Ovary (tissue), 7 donors: ENCODE measurements at regions not wholly inside any gene's neighbourhood (a gene's known extent, or its start where the extent isn't known, plus 50 kb on each side); places are given as distances from the start of the nearest gene placed in this dataset.
"Not testable (repeated sequence)": the region's sequence is repeated elsewhere in the genome, so short reads cannot be mapped to it uniquely, and the experiment has no call there.

ENCODE experiments used
- DNase-seq, 5 donors: peaks; one replicate each; pipeline ENCODE4 v3.0.0-alpha.2; 2019 to 2020
- H3K27ac ChIP-seq, 2 donors: fragments of 200-600 bp; one replicate each; pipeline versions ENCODE4 v1.5.1 to v1.8.0; 2019 to 2022
- H3K27me3 ChIP-seq: fragments of 200-600 bp; one replicate; pipeline ENCODE4 v1.8.0; 2022
- H3K36me3 ChIP-seq: fragments of 200-600 bp; sonication (generic); one replicate; pipeline ENCODE4 v1.5.1; 2019
- H3K4me1 ChIP-seq: one replicate; pipeline ENCODE4 v1.8.1; 2013; ENCODE audit warnings: mild to moderate bottlenecking, moderate library complexity; ENCODE audit not compliant: insufficient read depth
- H3K4me3 ChIP-seq: fragments of 200-600 bp; sonication (generic); one replicate; pipeline ENCODE4 v1.5.1; 2017
- H3K9me3 ChIP-seq, 2 donors: fragments of 200-600 bp in 1 of 2; sonication (generic) in 1 of 2; one replicate each; pipeline versions ENCODE4 v1.5.1 to v1.8.1; 2013 to 2019; ENCODE audit warnings: mild to moderate bottlenecking in 1 of 2, moderate library complexity in 1 of 2
- WGBS, 3 donors: extraction: QIAGEN DNeasy Blood & Tissue Kit in 1 of 3; methylation state at CpG; one replicate each; pipeline versions ENCODE4 v1.1.5 to v1.1.7; 2013 to 2017; 5-methylcytosine and 5-hydroxymethylcytosine counted together
- intact Hi-C, 4 donors: fragments of 100-400 bp; cut with DNase I; formaldehyde crosslinking; loops; one replicate each; pipeline versions ENCODE4 v1.11.0 to v1.15.1; 2022 to 2023
- TF ChIP-seq, protein P1 (sequence below), 3 donors: fragments of 450-650 bp in 2 of 3; fragments of 200-600 bp in 1 of 3; IDR thresholded peaks; one replicate each; pipeline versions ENCODE4 v1.5.1 to v1.8.0; 2016 to 2022; ENCODE audit warnings: antibody characterized with exemption in 3 of 3, mild to moderate bottlenecking in 1 of 3
- donor health status: DM: no; HTN: no; CAD: no; lungs with moderate emphysema.
- donor health status: DM: no; HTN: no; CAD: no.
- donor health status: Bipolar disorder and iron deficiency.
- donor health status: DM: no; HTN: no; CAD: no.
- donor health status: DM: yes; HTN: yes; CAD: no.

DNA sequence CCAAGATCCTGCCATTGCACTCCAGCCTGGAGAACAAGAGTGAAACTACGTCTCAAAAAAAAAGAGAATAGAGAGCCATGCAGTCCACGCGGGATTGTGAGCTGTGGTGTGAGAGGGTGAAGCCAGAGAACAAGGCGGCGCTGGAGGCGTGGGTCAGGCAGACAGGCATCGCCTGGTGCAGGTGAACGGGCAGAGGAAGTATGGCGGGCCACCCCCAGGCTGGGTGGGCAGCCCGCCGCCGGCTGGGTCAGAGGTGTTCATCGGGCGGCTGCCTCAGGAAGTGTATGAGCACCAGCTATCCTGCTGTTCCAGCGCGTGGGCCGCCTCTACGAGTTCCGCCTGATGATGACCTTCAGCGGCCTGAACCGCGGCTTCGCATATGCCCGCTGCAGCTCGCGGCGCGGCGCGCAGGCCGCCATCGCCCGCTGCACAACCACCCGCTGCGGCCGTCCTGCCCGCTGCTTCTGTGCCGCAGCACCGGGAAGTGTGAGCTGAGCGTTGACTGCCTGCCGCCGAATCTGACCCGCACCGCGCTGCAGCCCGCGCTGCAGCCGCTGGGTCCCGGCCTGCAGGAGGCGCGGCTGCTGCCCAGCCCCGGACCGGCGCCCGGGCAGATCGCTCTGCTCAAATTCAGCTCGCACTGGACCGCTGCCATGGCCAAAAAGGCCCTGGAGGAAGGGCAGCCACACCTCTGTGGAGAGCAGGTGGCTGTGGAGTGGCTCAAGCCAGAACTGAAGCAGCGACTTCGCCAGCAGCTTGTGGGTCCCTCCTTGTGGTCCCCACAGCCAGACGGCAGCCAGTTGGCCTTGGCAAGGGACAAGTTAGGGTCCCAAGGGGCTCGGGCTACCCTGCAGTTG lies 95.5 kb upstream of the PLEKHM1 start:
- H3K27me3 ChIP-seq, H3K9me3 ChIP-seq, H3K4me1 ChIP-seq, H3K36me3 ChIP-seq, H3K27ac ChIP-seq: not testable (repeated sequence)
- peak in 3 of 5 donors; percentile 27 to 68 (median 42) for DNase-seq
- WGBS, 3 donors, result 4 to 5% (median 4%) methylated on average over 45 to 51 of the region's 62 CpGs
- peak overlapping the region; percentile 61 for H3K4me3 ChIP-seq
- intact Hi-C loops, result loop anchor here in 1 of 4 donors (5.0 kb wide), 1 partner anchor 676 kb away; no protein-coding TSS in a partner anchor

DNA sequence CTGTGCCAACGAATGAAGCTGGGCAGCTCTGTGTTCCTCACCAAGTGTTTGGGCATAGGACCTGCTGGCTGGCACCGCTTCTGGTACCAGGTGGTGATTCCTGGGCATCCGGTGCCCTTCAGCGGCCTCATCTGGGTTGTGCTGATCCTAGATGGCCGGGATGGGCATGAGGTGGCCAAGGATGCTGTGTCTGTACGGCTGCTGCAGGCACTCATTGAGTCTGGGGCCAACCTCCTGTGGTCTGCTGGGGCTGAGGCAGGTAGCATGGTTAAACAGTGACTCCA lies 96.1 kb upstream of the PLEKHM1 start:
- not testable (repeated sequence) for H3K4me3 ChIP-seq, DNase-seq, H3K36me3 ChIP-seq, H3K27ac ChIP-seq, H3K27me3 ChIP-seq, H3K9me3 ChIP-seq, H3K4me1 ChIP-seq
- intact Hi-C loops, result loop anchor here in 1 of 4 donors (5.0 kb wide), 1 partner anchor 676 kb away; no protein-coding TSS in a partner anchor
- WGBS, 3 donors, result 86 to 100% (median 86%) methylated on average over 1 to 6 of the region's 6 CpGs

DNA sequence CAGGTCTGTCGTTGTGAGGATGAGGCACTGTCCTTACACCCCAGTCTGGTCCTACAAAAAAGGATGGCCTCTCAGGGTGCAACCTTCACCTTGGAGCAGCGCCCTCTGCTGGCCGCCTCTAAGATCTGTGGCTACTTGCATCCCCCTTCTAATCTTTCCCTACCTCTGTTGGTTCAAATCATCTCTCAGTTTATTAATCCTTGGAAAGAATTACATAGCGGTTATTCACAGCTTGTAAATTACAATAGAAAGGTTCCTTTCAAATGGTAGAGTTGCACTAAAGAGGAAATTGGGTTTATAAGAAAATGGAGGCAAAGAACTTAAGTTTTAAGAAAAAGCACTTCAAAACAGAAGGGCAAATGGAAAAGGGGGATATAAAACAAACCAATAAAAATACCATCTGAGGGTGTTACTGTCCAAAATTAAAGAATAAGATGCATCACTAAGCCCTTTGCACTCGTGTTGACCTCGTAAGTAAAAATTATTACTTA lies 102.0 kb upstream of the PLEKHM1 start:
- not testable (repeated sequence) for H3K9me3 ChIP-seq, H3K27me3 ChIP-seq, H3K4me1 ChIP-seq, H3K36me3 ChIP-seq, H3K27ac ChIP-seq, H3K4me3 ChIP-seq
- TF ChIP-seq, protein P1, sequence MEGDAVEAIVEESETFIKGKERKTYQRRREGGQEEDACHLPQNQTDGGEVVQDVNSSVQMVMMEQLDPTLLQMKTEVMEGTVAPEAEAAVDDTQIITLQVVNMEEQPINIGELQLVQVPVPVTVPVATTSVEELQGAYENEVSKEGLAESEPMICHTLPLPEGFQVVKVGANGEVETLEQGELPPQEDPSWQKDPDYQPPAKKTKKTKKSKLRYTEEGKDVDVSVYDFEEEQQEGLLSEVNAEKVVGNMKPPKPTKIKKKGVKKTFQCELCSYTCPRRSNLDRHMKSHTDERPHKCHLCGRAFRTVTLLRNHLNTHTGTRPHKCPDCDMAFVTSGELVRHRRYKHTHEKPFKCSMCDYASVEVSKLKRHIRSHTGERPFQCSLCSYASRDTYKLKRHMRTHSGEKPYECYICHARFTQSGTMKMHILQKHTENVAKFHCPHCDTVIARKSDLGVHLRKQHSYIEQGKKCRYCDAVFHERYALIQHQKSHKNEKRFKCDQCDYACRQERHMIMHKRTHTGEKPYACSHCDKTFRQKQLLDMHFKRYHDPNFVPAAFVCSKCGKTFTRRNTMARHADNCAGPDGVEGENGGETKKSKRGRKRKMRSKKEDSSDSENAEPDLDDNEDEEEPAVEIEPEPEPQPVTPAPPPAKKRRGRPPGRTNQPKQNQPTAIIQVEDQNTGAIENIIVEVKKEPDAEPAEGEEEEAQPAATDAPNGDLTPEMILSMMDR (IDR thresholded peaks at IDR 0.05), result peak; percentile 18 to 45 (median 32)
- 9 to 10% (median 10%) methylated on average over 6 of the region's 6 CpGs for WGBS, 3 donors
- intact Hi-C loops, result loop anchor here in 1 of 4 donors (10.0 kb wide), 1 partner anchor 198 kb away; no protein-coding TSS in a partner anchor
- DNase-seq, result peak; percentile 32 to 81 (median 73)

DNA sequence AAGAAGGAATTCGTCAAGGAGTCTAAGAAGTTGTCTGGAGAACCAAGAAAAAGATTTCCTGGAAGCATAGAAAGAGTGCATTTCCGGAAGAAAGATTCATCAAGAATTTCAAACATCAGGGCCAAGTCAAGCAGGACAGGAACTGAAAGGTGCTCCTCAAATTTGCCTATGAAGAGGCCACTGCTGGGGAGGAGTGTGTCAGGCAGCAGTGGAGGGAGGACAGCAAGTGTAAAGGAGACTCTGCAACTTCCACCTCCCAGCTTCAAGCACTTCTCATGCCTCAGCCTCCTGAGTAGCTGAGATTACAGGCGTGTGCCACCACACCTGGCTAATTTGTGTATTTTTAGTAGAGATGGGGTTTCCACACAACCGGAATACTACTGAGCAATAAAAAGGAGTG lies 105.8 kb upstream of the PLEKHM1 start:
- H3K4me1 ChIP-seq, H3K4me3 ChIP-seq, H3K36me3 ChIP-seq, H3K27ac ChIP-seq, H3K27me3 ChIP-seq, H3K9me3 ChIP-seq, DNase-seq: not testable (repeated sequence)
- WGBS, 3 donors, result 65 to 69% (median 67%) methylated on average over 4 of the region's 4 CpGs
- intact Hi-C loops, result loop anchor here in 1 of 4 donors (10.0 kb wide), 1 partner anchor 202 kb away; no protein-coding TSS in a partner anchor

DNA sequence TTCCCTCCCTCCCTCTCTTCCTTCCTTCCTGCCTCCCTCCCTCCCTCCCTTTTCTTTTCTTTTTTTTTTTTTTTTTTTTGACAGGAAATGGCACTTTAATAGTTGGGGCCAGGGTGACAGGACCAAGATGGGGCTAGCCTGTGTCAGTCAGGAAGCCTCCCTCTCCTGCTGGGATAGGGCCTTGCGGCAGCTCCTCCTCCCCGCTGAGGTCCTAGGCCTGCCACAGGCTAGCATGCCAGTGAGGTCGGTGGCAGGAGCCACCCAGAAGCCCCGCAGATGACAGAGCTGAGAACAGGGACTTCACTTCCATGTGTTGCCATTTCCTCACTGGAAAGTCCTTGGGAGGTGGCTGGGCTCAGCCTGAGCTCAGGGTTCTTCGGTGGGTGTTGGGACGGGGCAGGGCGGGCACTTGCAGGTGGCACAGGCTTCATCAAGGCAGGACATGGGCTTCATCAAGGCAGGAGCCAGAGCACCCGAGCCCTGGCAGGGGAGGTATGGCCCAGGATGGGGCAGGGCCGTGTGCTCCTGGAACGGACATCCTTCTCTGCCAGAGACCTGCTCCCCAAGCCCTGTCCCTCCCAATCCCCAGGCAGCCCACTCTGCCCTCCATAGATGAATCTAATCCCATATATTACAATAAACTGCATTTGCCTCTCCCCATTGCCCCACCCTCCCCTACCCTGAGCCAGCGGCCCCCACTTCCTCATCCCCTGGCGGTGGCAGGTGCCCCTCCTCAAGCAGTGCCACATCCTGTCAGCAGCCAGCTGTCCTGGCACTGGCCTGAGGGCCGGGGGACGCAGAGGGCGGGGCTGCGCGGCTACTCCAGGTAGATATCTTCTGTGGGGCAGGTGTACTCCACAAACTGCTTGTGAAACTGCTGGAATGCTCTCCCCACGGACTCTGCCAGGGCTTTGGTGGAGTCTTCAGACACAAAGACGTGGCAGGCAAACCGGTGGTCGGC lies 109.8 kb upstream of the PLEKHM1 start:
- H3K27me3 ChIP-seq, intact Hi-C loops, H3K9me3 ChIP-seq, H3K4me1 ChIP-seq, DNase-seq, H3K27ac ChIP-seq, H3K36me3 ChIP-seq, H3K4me3 ChIP-seq: not testable (repeated sequence)
- 62 to 64% methylated on average over 6 to 13 of the region's 21 CpGs; no CpG with 5 or more reads in 1 of the 3 donors for WGBS, 3 donors

DNA sequence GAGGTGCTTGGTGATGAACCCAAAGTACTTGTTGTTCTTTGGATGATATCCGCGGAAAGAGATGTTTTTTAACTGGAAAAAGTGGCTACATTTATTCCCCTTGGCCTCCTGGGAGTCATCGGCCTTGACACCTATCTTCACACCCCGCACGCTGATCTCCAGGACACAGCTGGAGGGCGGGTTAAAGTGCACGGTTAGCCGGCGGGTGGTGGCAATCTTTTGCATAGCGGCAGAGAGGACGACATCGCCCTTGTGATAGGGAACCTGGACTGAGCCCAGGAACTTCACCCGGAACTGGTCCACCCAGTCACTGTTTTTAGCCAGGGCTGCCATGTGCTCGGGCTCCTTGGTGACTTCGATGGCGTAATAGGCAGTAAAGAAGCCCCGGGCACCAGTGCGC lies 110.5 kb upstream of the PLEKHM1 start:
- DNase-seq, H3K36me3 ChIP-seq, intact Hi-C loops, H3K27ac ChIP-seq, H3K4me3 ChIP-seq, H3K27me3 ChIP-seq, H3K9me3 ChIP-seq, H3K4me1 ChIP-seq: not testable (repeated sequence)
- 87 to 92% (median 90%) methylated on average over 13 of the region's 18 CpGs for WGBS, 3 donors

DNA sequence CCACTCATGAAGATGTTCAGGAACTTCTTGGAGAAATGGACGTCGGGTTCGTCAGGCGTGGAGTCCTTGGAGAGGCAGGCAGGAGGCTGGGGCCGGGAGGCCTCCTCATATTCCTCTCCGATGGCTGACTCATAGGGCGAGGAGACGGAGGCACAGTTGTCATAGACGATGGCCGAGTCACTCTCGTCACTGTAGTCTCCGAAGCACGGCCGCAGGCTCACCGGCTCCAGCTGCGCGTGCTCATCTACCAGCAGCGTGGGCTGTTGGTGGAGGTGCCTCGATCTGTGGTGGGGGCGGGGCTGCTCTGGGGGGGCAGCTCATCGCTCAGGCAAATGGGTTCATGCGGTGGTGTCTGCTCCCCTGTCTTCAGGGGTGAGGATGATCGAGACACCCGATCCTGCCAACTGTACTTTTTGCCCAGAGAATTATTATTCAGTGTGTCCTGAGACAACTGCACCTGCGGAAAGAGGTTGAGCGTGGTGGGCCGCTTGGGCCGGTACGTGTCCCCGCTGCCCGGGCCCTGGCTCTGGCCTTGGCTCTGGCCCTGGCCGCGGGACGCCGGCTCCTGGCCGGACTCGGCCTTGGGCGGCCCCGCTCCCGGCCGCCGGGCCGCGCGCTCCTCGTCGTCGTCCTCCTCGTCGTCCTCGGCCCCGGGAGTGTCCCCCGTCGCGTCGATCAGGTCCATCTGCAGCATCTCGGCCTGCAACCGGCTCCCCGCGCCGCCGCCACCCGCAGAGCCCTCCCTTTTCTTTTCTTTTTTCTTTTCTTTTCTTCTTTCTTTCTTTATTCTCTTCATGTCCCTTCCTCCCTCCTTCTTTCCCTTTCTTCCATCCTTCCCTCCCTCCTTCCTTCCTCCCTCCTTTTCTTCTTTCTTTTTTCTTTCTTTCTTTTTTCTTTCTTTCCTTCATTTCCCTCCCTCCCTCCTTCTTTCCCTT lies 111.4 kb upstream of the PLEKHM1 start:
- H3K9me3 ChIP-seq, H3K27ac ChIP-seq, intact Hi-C loops, H3K36me3 ChIP-seq, DNase-seq, H3K27me3 ChIP-seq, H3K4me1 ChIP-seq, H3K4me3 ChIP-seq: not testable (repeated sequence)
- WGBS, 3 donors, result 29 to 83% (median 30%) methylated on average over 16 to 41 of the region's 63 CpGs

DNA sequence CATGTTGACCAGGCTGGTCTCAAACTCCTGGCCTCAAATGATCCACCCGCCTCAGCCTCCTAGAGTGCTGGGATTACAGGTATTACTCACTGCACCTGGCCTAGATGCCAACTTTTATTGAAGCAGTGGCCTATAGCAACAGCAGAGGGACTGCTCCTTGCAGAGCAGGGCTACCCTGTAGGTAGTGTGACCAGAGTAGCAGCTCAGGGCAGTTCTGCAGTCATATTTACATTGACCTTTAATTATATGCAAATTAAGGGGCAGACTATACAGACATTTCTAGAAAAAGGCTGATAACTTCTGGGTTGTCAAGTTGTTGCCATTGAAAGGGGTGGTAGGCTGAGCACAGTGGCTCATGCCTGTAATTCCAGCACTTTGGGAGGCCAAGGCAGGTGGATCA lies 115.2 kb upstream of the PLEKHM1 start:
- H3K27me3 ChIP-seq, H3K27ac ChIP-seq, DNase-seq, H3K36me3 ChIP-seq, H3K4me1 ChIP-seq, H3K9me3 ChIP-seq, intact Hi-C loops, H3K4me3 ChIP-seq: not testable (repeated sequence)
- 100% methylated on average over 1 of the region's 1 CpG for whole genome bisulfite sequencing, 3 donors

DNA sequence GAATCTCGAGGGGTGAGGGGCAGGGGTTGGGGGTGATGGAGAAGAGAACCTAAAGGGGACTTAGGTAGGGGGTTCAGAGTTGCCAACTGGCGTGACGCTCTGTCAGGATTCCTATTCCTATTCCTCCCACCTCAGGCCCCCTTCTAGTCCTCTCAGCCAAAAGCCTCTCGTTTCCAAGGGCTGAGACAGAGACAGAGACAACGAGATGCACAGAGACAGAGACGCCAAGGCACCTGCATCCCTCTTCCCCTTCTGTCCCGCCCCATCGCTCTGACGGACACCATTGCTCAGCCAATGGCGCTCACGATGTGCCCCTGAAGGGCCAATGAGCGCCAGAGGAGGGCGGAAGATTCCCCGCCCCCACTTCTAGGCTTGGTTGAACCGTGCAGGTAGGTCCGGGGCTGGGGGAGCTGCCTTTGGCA lies 129.5 kb upstream of the PLEKHM1 start:
- intact Hi-C loops, H3K9me3 ChIP-seq, H3K27ac ChIP-seq, H3K4me1 ChIP-seq, H3K27me3 ChIP-seq, H3K36me3 ChIP-seq: not testable (repeated sequence)
- 0 to 1% (median 0%) methylated on average over 12 to 15 of the region's 16 CpGs for WGBS, 3 donors
- peak; percentile 68 to 91 (median 86) for DNase-seq
- H3K4me3 ChIP-seq, result peak overlapping the region; percentile 70
